ENCODE measurements at regions not wholly inside any gene's neighbourhood (a gene's known extent, or its start where the extent isn't known, plus 50 kb on each side); places are given as distances from the start of the nearest gene placed in this dataset.

DNA sequence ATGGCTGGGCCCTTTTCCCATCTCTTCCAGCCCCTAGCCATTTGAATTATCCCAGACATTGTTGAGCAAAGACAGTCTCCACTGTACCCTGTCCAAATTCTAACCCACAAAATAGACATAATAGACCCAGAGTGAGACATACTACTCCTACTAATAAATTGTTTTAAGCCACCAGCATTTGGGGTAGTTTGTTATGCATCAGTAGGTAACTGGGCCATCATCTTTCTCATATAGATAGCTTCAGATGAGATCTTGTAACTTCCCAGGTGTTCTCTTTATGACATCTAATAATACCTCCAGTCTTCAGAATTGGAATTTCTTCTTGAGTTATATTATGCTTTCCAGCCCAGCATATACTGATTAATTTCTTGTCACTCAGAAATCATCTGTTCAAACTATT, 117.2 kb upstream of the OTUD4 start:
- TF ChIP-seq, protein P1, sequence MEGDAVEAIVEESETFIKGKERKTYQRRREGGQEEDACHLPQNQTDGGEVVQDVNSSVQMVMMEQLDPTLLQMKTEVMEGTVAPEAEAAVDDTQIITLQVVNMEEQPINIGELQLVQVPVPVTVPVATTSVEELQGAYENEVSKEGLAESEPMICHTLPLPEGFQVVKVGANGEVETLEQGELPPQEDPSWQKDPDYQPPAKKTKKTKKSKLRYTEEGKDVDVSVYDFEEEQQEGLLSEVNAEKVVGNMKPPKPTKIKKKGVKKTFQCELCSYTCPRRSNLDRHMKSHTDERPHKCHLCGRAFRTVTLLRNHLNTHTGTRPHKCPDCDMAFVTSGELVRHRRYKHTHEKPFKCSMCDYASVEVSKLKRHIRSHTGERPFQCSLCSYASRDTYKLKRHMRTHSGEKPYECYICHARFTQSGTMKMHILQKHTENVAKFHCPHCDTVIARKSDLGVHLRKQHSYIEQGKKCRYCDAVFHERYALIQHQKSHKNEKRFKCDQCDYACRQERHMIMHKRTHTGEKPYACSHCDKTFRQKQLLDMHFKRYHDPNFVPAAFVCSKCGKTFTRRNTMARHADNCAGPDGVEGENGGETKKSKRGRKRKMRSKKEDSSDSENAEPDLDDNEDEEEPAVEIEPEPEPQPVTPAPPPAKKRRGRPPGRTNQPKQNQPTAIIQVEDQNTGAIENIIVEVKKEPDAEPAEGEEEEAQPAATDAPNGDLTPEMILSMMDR (IDR thresholded peaks at IDR 0.05), result no peak
- TF ChIP-seq, protein P2, sequence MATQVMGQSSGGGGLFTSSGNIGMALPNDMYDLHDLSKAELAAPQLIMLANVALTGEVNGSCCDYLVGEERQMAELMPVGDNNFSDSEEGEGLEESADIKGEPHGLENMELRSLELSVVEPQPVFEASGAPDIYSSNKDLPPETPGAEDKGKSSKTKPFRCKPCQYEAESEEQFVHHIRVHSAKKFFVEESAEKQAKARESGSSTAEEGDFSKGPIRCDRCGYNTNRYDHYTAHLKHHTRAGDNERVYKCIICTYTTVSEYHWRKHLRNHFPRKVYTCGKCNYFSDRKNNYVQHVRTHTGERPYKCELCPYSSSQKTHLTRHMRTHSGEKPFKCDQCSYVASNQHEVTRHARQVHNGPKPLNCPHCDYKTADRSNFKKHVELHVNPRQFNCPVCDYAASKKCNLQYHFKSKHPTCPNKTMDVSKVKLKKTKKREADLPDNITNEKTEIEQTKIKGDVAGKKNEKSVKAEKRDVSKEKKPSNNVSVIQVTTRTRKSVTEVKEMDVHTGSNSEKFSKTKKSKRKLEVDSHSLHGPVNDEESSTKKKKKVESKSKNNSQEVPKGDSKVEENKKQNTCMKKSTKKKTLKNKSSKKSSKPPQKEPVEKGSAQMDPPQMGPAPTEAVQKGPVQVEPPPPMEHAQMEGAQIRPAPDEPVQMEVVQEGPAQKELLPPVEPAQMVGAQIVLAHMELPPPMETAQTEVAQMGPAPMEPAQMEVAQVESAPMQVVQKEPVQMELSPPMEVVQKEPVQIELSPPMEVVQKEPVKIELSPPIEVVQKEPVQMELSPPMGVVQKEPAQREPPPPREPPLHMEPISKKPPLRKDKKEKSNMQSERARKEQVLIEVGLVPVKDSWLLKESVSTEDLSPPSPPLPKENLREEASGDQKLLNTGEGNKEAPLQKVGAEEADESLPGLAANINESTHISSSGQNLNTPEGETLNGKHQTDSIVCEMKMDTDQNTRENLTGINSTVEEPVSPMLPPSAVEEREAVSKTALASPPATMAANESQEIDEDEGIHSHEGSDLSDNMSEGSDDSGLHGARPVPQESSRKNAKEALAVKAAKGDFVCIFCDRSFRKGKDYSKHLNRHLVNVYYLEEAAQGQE (IDR thresholded peaks at IDR 0.05; ENCODE audit: insufficient read depth in 1 of 2, low read depth in 2 of 2, low read length in 1 of 2), result no peak
- no peak for TF ChIP-seq POLR2AphosphoS5 (IDR thresholded peaks at IDR 0.05; ENCODE audit: low read depth, low read length)
- TF ChIP-seq SIN3A (IDR thresholded peaks at IDR 0.05; ENCODE audit: borderline replicate concordance, insufficient read depth, low read depth, low read length), result no peak

Data from Panc1 (cell line).